ENCODE measurements at regions not wholly inside any gene's neighbourhood (a gene's known extent, or its start where the extent isn't known, plus 50 kb on each side); places are given as distances from the start of the nearest gene placed in this dataset.

- Histone ChIP-seq H3K27me3 (replicated peaks; ENCODE audit: insufficient read depth, low read length) (no peaks in the 10 kb centered on the region), H3K27ac (ENCODE audit: low read length) (no peak overlapping the region), H4K20me1 (ENCODE audit: insufficient read depth, low read length) (no peaks in the 10 kb centered on the region), H3K79me2 (ENCODE audit: low read length) (no peaks in the 10 kb centered on the region), H3K9me3 (replicated peaks; ENCODE audit: insufficient read depth, low read length) (no peaks in the 10 kb centered on the region), H3K36me3 (replicated peaks; ENCODE audit: insufficient read depth, low read length) (no peaks in the 10 kb centered on the region), H3K4me2 (ENCODE audit: low read depth, low read length) (no peak overlapping the region), H3K4me1 (ENCODE audit: low read length) (no peaks in the 10 kb centered on the region), H2AFZ (ENCODE audit: low read length) (no peak overlapping the region), H3K4me3 (ENCODE audit: low read length) (no peak overlapping the region), H3F3A (ENCODE audit: insufficient read depth, low read length) (no peaks in the 10 kb centered on the region), H3K9me2 (replicated peaks; ENCODE audit: insufficient read depth, low read length) (no peaks in the 10 kb centered on the region), H3K9ac (ENCODE audit: low read length) (no peak overlapping the region)
- TF ChIP-seq CTCF (IDR thresholded peaks at IDR 0.05; ENCODE audit: low read length) (no peak), EZH2phosphoT487 (IDR thresholded peaks at IDR 0.05; ENCODE audit: low read length) (no peak), EZH2 (optimal IDR thresholded peaks at IDR 0.05; ENCODE audit: low read depth, low read length) (no peak)
- DNase-seq: no peak
Measured at GRCh38 chr1:208446271-208446691, 202.1 kb upstream of the PLXNA2 start.

GRCh38 chr1:208448425-208448824, 204.2 kb upstream of the PLXNA2 start:
- no peaks in the 10 kb centered on the region for H3K79me2 ChIP-seq (ENCODE audit: low read length)
- H4K20me1 ChIP-seq (ENCODE audit: insufficient read depth, low read length): no peaks in the 10 kb centered on the region
- H3K9me3 ChIP-seq (replicated peaks; ENCODE audit: insufficient read depth, low read length): no peaks in the 10 kb centered on the region
- H3K4me2 ChIP-seq (ENCODE audit: low read depth, low read length): no peak overlapping the region
- no peak overlapping the region for H3K27ac ChIP-seq (ENCODE audit: low read length)
- H3F3A ChIP-seq (ENCODE audit: insufficient read depth, low read length): no peaks in the 10 kb centered on the region
- H3K27me3 ChIP-seq (replicated peaks; ENCODE audit: insufficient read depth, low read length): no peaks in the 10 kb centered on the region
- no peaks in the 10 kb centered on the region for H3K4me1 ChIP-seq (ENCODE audit: low read length)
- no peaks in the 10 kb centered on the region for H3K36me3 ChIP-seq (replicated peaks; ENCODE audit: insufficient read depth, low read length)
- no peak overlapping the region for H3K9ac ChIP-seq (ENCODE audit: low read length)
- no peak overlapping the region for H3K4me3 ChIP-seq (ENCODE audit: low read length)
- H3K9me2 ChIP-seq (replicated peaks; ENCODE audit: insufficient read depth, low read length): no peaks in the 10 kb centered on the region
- TF ChIP-seq CTCF (IDR thresholded peaks at IDR 0.05; ENCODE audit: low read length) (no peak), EZH2phosphoT487 (IDR thresholded peaks at IDR 0.05; ENCODE audit: low read length) (no peak), EZH2 (optimal IDR thresholded peaks at IDR 0.05; ENCODE audit: low read depth, low read length) (no peak)
- H2AFZ ChIP-seq (ENCODE audit: low read length): no peak overlapping the region
- no peak for DNase-seq

DNA sequence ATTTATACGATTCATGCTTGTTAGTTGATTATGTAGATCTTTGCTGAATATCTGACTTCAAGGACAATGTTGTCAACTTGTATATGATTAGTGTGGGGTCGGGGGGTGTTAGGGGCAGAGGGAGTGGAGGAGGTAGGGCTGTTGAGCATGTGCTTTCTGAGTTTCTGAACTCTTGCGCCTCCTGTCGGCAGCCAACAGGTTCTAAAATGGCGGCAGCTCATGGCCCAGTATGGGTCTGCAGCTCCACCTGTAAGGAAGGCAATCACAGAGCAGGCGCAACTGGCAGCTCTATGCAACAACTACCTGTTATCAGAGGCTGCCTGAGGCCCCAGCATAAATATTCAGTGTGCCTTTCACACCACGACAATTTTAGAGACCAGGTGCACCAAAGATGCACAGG, 205.8 kb upstream of the PLXNA2 start:
- Histone ChIP-seq H3K9ac (ENCODE audit: low read length) (no peak overlapping the region), H3K36me3 (replicated peaks; ENCODE audit: insufficient read depth, low read length) (no peaks in the 10 kb centered on the region), H3K9me3 (replicated peaks; ENCODE audit: insufficient read depth, low read length) (no peaks in the 10 kb centered on the region), H3K4me1 (ENCODE audit: low read length) (no peaks in the 10 kb centered on the region), H2AFZ (ENCODE audit: low read length) (no peak overlapping the region), H3K79me2 (ENCODE audit: low read length) (no peaks in the 10 kb centered on the region), H3K4me3 (ENCODE audit: low read length) (no peak overlapping the region), H3K27me3 (replicated peaks; ENCODE audit: insufficient read depth, low read length) (no peaks in the 10 kb centered on the region), H3K4me2 (ENCODE audit: low read depth, low read length) (no peak overlapping the region), H3K27ac (ENCODE audit: low read length) (no peak overlapping the region), H3F3A (ENCODE audit: insufficient read depth, low read length) (no peaks in the 10 kb centered on the region), H3K9me2 (replicated peaks; ENCODE audit: insufficient read depth, low read length) (no peaks in the 10 kb centered on the region), H4K20me1 (ENCODE audit: insufficient read depth, low read length) (no peaks in the 10 kb centered on the region)
- TF ChIP-seq EZH2 (optimal IDR thresholded peaks at IDR 0.05; ENCODE audit: low read depth, low read length) (no peak), CTCF (IDR thresholded peaks at IDR 0.05; ENCODE audit: low read length) (no peak)
- DNase-seq: no peak

Measured in MM.1S (cell line).